ENCODE measurements at regions not wholly inside any gene's neighbourhood (a gene's known extent, or its start where the extent isn't known, plus 50 kb on each side); places are given as distances from the start of the nearest gene placed in this dataset.

- Histone ChIP-seq H3K79me2 (ENCODE audit: control insufficient read depth, insufficient read depth, low read length) (no peaks in the 10 kb centered on the region), H3K9me3 (replicated peaks; ENCODE audit: control insufficient read depth, insufficient read depth, low read length) (no peaks in the 10 kb centered on the region), H4K20me1 (ENCODE audit: control insufficient read depth, insufficient read depth) (no peaks in the 10 kb centered on the region), H3K4me2 (ENCODE audit: control insufficient read depth, insufficient read depth) (no peak overlapping the region), H2AFZ (ENCODE audit: control insufficient read depth, low read depth, low read length) (no peak overlapping the region), H3K9ac (ENCODE audit: control insufficient read depth, insufficient read depth, low read length) (no peak overlapping the region), H3K4me3 (no peak overlapping the region), H3K27ac (ENCODE audit: control insufficient read depth, insufficient read depth) (no peak overlapping the region), H3K4me1 (ENCODE audit: control insufficient read depth, insufficient read depth, low read length) (no peaks in the 10 kb centered on the region), H3K36me3 (ENCODE audit: control insufficient read depth in 2 of 2, insufficient read depth in 2 of 2, low read length in 1 of 2) (no peaks in the 10 kb centered on the region), H3K27me3 (replicated peaks in 1 of 2; ENCODE audit: control insufficient read depth in 2 of 2, insufficient read depth in 2 of 2, low read length in 1 of 2) (no peaks in the 10 kb centered on the region)
- BruUV-seq (replicated peaks) = no TSS peak
- WGBS (ENCODE audit: insufficient coverage, insufficient replicate concordance, low lambda C conversion rate, missing lambda C conversion rate) = 6% methylated on average over 3 of the region's 3 CpGs
- FAIRE-seq (no peak), ATAC-seq (no peak), DNase-seq (ENCODE audit: low read depth, low spot score) (no peak)
- intact Hi-C loops (cut with micrococcal nuclease; ENCODE audit: unreplicated experiment) = no loop called here
- ChIA-PET RAD21 (ENCODE audit: unreplicated experiment) (no interaction called here), CTCF (no interaction called here), POLR2A (no interaction called here), SMC1A (ENCODE audit: uncharacterized antibody, unreplicated experiment) (no interaction called here)
- TF ChIP-seq DPF2 (IDR thresholded peaks at IDR 0.05) (no peak), CTCF (IDR thresholded peaks at IDR 0.05 in 2 of 3, conservative IDR thresholded peaks at IDR 0.05 in 1 of 3; ENCODE audit: control insufficient read depth in 2 of 3, extremely low read depth in 1 of 3, insufficient read depth in 1 of 3, low read depth in 3 of 3, low read length in 3 of 3) (peak in 1 of 3 experiments; percentile 9; a peak in 1 of 6 replicates), LARP7 (IDR thresholded peaks at IDR 0.05) (no peak), ATF2 (IDR thresholded peaks at IDR 0.05; ENCODE audit: low read length) (no peak), SKIL (IDR thresholded peaks at IDR 0.05; ENCODE audit: low read depth, poor library complexity, severe bottlenecking) (no peak)
- in situ Hi-C loops (cut with MboI) = no loop called here
Observed at GRCh38 chr12:22781339-22781738, 156.4 kb downstream of the ETNK1 start.
